H1 (cell line): ENCODE measurements at regions not wholly inside any gene's neighbourhood (a gene's known extent, or its start where the extent isn't known, plus 50 kb on each side); places are given as distances from the start of the nearest gene placed in this dataset.

Experiments
- GTF2F1 ChIP-seq: IDR thresholded peaks from 2 replicates; pipeline ENCODE4 v1.6.1; 2012; ENCODE audit warnings: low read depth, low read length, improper control_type of control experiment, borderline replicate concordance
- HDAC6 ChIP-seq: IDR thresholded peaks from one replicate; pipeline ENCODE4 v1.7.1; 2012; ENCODE audit warnings: low read depth, mild to moderate bottlenecking, inconsistent platforms, low read length, moderate library complexity
- NANOG ChIP-seq: IDR thresholded peaks from 2 replicates; pipeline ENCODE4 v1.6.1; 2011; ENCODE audit warnings: low read length, low read depth, mild to moderate bottlenecking, inconsistent platforms; ENCODE audit not compliant: insufficient read depth, poor library complexity, severe bottlenecking
- RNF2 ChIP-seq: fragments of 200-900, 300-1000 bp; sonication (generic); IDR thresholded peaks from 2 replicates; pipeline ENCODE4 v1.7.1; 2016; ENCODE audit warnings: borderline replicate concordance, low read depth, mild to moderate bottlenecking, antibody characterized with exemption, low read length; ENCODE audit not compliant: poor library complexity, severe bottlenecking; ENCODE audit errors: missing control alignments

DNA sequence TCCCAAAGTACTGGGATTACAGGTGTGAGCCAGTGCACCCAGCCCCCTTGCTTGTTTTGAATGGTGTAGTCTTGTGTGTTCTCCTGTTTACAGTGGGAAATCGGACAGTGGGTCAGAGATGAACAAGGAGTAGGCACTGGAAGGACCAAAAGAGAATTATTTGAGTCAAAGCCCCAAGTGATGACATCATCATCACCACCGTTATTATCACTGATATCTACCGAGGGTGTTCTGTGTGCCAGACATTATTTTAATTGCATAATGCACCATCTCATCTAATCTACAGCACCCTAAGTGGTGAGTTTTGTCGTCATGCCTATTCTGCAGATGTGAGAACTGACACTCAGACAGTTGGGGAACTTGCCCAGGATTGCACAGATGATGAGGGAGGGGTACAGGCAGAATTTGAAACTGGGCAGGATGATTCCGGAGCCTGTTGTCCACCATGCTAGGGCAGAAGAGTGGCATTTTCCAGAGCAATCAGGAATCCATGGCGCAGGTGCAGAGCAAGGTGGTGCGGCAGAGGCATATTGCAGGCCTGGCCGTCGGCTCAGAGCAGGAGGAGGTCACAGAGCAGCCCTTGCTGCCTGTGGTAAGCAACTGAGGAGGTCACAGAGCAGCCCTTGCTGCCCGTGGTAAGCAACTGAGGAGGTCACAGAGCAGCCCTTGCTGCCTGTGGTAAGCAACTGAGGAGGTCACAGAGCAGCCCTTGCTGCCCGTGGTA is 137.0 kb upstream of the HDAC4 start (continued):
- TF ChIP-seq GTF2F1, result no peak
- TF ChIP-seq HDAC6, result no peak
- no peak for TF ChIP-seq NANOG
- no peak for TF ChIP-seq RNF2
